ENCODE measurements at regions not wholly inside any gene's neighbourhood (a gene's known extent, or its start where the extent isn't known, plus 50 kb on each side); places are given as distances from the start of the nearest gene placed in this dataset.

- TF ChIP-seq RELA (IDR thresholded peaks at IDR 0.05; ENCODE audit: borderline replicate concordance, partially characterized antibody): no peak
- no peak for TF ChIP-seq CTCF (IDR thresholded peaks at IDR 0.05 in 2 of 3, conservative IDR thresholded peaks at IDR 0.05 in 1 of 3; ENCODE audit: control insufficient read depth in 2 of 3, extremely low read depth in 1 of 3, insufficient read depth in 1 of 3, low read depth in 3 of 3, low read length in 3 of 3)
- no peak for TF ChIP-seq SUPT20H (IDR thresholded peaks at IDR 0.05; ENCODE audit: borderline replicate concordance, control insufficient read depth, low read depth, low read length)
- TF ChIP-seq, protein P1, sequence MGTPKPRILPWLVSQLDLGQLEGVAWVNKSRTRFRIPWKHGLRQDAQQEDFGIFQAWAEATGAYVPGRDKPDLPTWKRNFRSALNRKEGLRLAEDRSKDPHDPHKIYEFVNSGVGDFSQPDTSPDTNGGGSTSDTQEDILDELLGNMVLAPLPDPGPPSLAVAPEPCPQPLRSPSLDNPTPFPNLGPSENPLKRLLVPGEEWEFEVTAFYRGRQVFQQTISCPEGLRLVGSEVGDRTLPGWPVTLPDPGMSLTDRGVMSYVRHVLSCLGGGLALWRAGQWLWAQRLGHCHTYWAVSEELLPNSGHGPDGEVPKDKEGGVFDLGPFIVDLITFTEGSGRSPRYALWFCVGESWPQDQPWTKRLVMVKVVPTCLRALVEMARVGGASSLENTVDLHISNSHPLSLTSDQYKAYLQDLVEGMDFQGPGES (IDR thresholded peaks at IDR 0.05): no peak
- TF ChIP-seq CHD2 (IDR thresholded peaks at IDR 0.05; ENCODE audit: borderline replicate concordance, low read depth, low read length): no peak
Measured at GRCh38 chrX:23552303-23552702, 115.0 kb upstream of the PRDX4 start.
